Jurkat, Clone E6-1 (cell line): ENCODE measurements at regions not wholly inside any gene's neighbourhood (a gene's known extent, or its start where the extent isn't known, plus 50 kb on each side); places are given as distances from the start of the nearest gene placed in this dataset.

Source experiments
- DNase-seq: peaks from one replicate; pipeline ENCODE4 v3.0.0-alpha.2; 2011; ENCODE audit warnings: low read depth, low spot score
- H3K4me3 ChIP-seq: 2 replicates; pipeline ENCODE4 v1.5.1; 2011; ENCODE audit warnings: mild to moderate bottlenecking, low read length, control low read depth, moderate library complexity

DNA sequence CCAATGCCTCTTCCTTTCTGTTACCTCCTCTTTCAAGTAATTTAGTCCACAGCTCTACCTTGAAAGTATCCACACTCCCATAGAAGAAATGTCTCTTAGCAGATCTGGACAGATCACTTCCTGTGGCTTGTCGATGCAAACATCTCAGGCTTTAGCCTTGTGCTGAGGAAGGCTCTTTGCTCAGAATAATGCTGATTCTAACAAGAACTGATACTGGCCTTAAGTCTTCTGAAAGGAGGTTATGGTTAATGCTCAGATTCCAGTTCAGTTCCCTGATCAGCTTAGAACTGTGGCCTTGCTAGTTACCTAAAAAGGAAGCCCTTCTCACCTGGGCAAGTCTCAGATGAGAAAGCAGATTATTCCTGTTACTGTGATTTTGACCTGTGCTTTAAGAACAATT is 230.1 kb upstream of the FAT4 start:
- no peak for DNase-seq
- no peak overlapping the region for H3K4me3 ChIP-seq

DNA sequence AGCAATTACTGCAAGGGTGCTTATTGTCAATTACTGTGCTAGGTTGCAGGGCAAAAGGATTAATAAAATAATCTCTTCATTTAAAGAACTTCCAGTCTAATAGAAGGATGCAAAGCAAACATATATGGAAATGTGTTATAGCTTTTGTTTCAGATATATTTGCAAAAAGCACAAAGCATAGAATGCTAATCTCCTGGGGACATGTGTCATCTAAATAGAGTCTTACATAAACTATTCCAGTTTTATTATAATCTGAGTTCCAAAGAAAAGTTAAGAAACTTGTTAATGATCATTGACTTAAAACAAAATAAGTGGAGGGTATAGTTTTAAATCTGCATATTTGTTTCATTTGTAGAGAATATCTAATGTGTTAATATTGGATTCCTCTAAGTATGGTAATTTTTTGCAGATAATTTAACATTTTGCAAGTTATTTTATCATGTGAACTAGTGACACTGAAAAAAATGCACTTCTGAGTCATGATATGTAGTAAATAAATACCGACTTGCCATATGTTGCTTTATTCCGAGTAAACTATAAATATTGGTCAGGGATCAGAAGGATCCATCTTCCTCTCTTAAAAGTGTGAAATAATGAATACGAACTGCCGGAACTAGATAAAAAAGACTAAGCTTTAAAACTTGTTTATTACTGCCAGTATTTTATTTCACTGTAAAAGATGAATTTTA is 231.9 kb upstream of the FAT4 start:
- no peak overlapping the region for H3K4me3 ChIP-seq
- DNase-seq: no peak

DNA sequence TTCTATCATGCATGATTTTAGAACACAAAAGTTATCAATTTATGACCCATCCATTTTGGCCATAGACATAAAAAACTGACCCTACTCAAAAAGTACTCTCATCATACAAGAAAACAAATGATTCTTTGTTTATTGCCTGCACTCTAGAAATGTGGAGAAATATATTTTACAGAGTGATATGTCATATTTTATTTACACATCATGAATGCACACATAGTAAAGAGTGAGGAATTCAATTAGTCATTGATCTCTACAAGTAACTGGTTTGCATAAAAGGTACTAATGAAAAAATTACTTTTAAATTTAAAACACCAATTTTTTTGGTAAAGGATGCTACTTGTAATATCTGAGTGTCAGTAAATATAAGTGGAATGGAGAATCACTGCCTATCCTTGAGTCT is 242.5 kb upstream of the FAT4 start:
- DNase-seq: no peak
- H3K4me3 ChIP-seq: no peak overlapping the region

DNA sequence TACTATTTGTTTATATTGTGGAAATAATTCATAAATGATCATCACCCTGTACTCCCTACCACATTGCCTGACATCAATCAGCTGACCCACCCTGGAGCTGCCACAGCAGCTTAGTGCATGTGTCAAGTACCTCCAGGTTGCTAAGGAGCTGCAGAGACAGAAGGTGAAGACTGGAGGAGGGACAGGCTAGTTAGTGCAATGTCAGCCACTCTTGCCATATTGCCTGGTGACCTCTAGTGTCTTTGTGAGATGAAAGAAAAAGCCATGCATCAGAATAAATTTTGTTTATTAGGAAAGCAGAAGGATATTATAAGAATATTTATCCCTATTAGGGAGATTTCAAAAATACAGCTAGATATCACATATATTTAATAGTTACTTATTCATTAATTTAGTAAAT is 243.9 kb upstream of the FAT4 start:
- H3K4me3 ChIP-seq: no peak overlapping the region
- no peak for DNase-seq

DNA sequence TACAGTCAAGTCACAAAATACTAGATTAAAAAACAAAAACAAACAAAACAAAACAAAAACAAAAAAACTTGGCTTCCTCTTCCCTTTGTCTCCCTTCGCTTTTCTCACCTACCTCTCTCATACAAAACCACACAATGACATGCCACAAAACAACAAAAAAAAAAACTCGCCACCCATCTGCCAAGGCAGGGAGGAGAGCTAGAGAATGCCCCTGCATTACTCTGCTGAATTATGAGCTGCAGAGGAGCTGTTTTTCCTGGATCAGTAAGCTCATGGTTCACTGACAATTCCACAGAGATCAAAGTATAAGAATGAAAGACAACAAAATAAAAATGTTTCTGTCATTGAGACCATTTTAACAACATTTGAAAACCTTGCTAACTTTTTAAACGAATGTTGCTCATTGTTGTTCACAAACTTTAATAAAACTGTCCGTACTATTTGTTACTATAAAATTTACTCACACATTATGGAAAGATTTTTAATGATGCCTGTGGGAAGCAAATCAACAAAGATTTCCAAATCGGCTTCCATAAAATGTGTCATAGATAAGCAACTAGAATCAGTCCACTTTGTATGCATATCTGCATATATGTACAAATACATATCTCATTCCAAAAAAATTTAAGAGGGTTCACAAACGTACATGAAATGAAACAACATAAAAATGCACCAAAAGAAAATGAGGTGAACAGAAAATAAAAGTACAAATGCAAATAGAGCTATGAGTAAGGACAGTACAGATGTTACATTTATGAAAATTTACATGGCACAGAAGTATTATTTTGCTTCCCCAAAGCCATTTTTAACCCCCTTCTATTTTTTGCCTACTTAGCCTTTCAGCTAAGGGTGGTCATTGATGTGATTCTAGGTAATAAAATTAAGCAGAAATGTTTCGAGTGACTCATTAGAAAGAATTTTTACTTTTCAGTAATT is 252.4 kb upstream of the FAT4 start:
- no peak for DNase-seq

DNA sequence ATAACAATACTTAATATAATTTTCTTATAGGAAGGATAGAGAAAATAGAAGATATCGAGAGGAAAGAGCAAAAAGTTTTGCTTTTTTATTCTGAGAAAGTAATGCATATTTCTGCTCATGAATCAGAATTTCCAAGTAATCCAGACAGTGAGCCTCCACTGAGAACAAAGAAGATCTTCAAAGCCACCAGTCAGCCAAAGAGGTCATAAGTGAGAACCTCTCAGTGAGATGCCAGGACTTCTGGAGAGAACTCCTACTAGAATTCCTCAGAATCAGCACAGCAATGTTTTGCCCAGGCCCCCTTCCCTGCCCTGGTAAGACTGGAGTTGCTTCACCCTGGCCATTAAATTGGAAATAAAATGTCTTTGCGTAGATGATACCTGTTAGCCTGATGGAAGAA is 254.4 kb upstream of the FAT4 start:
- no peak for DNase-seq

More for the DNA sequence above, 252.4 kb upstream of the FAT4 start:
- H3K4me3 ChIP-seq: no peak overlapping the region

DNA sequence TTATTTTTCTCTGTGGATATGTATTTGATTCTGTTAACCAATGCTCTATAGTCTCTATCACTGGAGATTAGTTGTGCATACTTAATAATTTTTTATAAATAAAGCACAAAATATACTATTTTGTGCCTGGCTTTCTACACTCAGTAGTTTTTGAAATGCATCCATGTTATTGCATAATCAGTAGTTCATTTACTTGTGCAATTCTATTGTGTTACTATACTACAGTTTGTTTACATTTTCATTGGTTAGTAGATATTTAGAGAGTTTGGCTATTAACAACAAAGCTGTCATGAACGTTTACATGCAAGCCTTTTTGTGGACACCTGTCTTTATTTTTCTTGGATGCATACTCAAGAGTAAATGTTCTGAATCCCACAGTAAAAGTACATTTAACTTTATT is 265.0 kb upstream of the FAT4 start:
- DNase-seq: no peak
- H3K4me3 ChIP-seq: no peak overlapping the region

More for the DNA sequence above, 254.4 kb upstream of the FAT4 start:
- H3K4me3 ChIP-seq: no peak overlapping the region

DNA sequence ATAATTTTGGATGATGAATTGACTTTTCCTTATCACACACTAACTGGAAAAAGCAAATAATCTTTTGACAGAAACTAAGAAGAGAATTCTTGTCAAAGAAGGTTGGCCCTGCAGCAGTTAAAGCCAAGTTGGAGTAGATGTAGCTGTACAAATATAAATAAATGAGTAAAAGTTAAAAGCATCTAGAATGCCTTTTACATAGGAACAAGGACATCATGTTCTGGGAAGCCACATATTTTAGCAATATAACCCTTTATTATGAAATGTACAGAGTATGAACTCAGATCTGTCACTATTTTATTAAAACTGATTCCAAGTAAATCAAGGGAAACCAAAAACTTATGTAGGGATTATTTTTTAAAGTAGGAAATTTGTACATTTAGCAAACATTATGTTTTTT is 269.4 kb upstream of the FAT4 start:
- H3K4me3 ChIP-seq: no peak overlapping the region
- no peak for DNase-seq

DNA sequence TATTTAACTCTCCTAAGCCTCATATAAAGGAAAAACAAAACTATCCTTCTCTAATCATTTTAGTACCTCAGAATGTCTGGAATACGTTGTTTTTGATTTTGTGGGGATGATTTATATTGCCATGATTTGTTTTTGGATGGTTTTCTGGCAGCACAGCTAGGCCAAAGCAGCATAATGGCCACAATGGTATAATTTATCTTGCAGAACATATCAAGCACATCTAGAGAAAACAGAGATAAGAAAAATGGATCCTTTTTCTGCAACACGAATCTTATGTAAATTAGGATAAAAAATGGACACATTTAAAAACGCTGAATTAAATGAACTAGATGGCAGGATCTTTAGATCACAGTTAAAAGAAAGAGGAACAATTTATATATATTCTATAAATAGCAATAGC is 269.9 kb upstream of the FAT4 start:
- no peak overlapping the region for H3K4me3 ChIP-seq
- no peak for DNase-seq

DNA sequence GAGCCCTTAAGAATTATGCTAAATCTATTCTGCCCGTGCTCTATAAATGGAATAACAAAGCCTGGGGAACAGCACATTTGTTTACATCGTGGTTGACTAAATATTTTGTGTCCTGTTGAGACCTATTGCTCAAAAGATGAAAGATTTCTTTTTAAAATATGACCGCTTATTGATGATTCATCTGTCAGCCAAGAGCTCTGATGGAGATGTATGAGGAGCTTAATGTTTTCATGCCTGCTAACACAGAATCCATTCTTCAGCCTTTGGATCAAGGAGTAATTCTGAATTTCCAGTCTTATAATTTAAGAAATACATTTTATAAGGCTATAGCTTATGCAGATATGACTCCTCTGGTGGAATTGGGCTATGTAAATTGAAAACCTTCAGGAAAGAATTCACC is 271.3 kb upstream of the FAT4 start:
- no peak for DNase-seq
- no peak overlapping the region for H3K4me3 ChIP-seq

DNA sequence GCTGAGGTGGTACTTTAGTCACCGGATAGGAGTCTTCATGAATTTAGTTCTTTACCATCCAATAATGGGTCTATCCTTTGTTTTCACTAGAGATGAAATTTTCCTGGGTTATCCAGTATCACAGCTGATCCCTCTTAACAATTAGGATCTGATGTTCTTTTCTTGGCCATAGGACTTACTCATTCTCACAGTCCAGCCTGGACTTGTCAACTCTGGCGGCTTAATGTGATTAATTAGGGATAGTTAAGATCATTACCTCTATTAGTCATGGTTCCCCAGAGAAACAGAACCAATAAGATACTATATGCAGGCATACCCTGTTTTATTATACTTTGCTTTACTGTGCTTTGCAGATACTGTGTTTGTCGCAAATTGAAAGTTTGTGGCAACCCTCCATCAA is 272.7 kb upstream of the FAT4 start:
- DNase-seq: no peak
- no peak overlapping the region for H3K4me3 ChIP-seq

DNA sequence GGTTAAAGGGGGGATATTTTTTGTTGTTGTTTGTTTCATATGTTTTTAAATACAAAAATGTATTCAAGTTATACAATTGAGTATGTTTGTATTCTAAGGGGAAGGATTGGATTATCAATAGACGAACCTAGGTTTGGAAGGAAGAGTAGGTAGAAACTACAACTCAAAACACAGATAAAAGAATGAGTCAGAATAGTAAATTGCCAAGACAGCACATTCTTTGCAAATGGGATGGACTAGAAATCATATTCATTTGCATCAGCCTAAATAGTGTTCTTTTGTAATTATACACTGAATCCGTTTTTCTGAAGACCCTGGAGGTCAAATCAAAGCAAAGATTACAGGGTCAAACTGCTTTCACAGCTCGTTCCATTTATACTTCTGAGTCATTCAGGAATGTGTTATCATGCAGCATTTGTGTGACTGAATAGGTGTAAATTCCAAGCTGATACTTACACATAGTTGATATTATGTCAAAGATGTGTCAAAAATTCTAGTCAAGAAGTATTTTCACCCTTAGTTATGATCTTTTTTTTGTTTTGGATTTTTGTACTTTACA is 273.3 kb upstream of the FAT4 start:
- no peak for DNase-seq
- H3K4me3 ChIP-seq: no peak overlapping the region

DNA sequence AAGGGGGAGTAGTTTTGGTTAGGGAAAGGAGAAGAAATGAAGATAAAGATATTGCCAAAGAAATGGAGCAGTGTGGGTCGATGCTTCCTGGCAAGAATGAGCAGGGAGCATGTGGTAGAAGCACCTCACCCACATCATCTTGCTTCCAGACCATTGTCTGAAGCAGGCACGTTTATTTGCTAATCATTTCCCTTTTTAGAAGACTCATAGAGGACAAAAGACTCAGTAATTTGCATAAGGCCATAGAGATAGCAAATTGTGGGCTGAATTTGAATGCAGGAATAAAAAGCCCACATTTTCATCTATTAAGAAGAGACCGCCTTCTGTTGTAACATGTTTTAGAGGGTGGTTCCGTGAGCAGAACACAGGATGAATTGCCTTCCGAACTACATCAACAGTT is 275.2 kb upstream of the FAT4 start:
- H3K4me3 ChIP-seq: no peak overlapping the region
- no peak for DNase-seq

DNA sequence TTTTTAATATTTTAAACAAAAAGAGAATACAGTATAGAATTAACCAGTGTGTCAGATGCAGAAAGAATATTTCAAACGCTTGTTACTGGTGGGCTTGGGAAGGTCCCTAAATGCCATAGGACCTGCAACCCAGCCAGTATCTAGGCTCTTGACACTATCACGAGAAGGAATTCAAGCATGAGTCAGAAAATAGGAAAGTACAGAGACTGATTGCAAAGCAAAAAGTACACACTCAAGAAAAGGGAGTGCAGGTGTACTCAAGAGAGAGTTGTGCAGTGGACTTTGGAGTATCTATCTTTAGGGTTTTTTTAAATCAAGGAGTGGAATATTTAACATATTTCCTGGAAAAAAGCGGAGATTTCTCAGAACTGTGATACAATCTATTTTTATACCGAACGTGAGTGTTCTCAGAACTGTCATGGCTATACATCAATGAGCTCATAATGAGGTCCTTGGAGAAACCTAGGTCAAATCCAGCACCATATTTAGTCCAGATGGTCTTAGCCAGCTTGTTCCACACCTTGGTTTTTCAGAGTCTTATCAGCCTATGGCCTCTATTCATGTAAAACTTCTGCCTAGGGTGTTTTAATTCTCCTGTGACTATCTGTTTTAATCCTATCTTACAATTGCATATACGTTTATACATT is 291.8 kb upstream of the FAT4 start:
- H3K4me3 ChIP-seq: no peak overlapping the region
- no peak for DNase-seq

DNA sequence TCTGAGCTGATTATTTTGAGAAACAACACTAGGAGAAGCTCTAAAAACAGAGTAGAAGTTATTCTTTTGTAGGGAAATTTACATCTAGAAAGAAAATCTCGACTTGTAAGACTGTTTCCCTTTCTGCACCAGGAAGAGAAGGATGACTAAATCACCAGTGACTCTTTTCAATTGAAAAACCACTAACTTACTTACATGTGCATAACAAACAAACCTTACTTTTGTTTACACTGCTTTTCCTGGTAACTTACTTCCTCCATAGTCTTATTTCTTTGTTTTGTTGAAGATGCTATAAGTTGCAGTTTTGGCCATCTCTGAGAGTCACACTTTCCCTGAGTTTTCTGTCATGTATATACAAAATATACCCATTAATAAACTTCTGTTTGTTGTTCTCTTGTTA is 293.6 kb upstream of the FAT4 start:
- no peak for DNase-seq
- no peak overlapping the region for H3K4me3 ChIP-seq

DNA sequence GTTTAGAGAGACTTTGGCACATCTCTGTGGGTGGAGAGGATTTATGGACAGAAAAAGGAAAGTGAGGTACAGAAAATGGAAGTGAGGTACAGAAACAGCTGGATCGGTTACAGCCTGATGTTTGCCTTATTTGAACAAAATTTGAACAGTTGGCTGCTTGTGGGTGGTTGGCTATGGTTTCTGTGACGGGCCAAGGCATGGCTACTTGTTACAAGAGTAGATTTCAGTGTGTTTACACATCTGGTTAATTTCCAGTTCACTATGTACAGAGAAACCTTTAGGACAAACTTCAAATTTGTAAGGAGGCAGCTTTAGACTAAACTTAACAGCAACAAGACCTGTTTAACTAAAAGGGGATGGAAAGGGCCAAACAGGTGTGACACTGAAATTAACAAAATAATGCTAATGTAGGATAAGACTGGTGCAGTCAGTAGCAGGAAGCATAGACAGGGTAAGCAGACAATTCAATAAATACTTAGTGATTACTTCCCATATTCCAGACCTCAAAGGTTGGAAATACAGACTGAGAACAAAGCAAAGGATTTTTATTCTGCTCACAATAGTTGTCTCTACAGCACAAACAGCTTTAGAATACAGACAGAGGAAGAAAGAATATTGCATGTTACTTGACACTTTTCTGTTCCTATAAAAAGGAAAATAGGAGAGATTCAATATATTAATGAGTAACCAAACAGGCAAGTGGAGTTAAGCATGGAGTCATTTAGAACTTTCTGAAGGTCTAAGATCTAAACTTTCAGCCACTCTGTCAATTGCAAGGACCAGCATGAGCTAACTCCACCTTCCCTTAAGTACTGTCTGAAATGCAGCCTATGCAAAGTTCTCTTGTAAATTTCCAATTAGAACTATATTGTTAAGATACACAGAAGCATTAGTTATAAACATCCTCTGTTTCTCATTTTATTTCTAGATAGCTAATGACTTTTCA is 294.4 kb upstream of the FAT4 start:
- DNase-seq: no peak
- H3K4me3 ChIP-seq: no peak overlapping the region

DNA sequence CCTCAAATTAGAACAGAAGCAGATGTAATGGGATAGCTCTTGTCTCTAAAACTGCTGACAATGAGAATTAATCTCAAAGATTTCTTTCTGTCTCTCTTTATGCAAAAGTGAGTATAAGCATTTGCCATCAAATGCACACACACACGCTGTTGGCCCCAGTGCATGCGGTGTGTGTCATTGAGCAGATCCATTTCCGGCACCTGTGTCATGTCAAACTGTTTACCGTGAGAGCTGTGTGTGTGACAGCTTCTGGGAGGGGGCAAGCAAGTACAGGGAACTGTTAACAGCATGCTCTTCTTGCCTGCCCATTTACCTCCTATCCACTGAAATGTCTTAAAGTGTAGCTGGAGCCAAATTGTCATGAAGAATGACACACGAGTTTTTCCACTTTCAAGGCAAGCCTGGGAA is 297.9 kb upstream of the FAT4 start:
- DNase-seq: peak; percentile 34

DNA sequence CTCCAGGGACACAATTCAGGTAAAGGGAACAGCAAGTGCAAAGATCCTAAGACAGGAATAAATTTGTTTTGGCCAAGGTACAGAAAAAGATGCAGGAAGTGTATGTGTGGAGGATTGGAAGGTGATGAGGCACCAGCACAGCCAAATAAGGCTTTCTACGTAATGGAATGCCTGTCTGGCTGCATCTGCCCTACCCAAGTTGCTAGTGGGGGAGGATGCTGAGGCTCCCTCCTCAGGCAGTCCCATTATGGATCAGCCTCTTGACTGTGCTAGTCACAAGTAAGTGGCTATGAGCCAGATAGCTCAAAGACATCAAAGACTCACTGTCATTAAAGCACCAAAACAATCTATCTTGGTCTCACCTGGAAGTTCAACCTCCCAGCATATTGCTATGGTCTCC is 300.9 kb upstream of the FAT4 start:
- H3K4me3 ChIP-seq: no peak overlapping the region
- no peak for DNase-seq

More for the DNA sequence above, 297.9 kb upstream of the FAT4 start:
- H3K4me3 ChIP-seq: no peak overlapping the region

DNA sequence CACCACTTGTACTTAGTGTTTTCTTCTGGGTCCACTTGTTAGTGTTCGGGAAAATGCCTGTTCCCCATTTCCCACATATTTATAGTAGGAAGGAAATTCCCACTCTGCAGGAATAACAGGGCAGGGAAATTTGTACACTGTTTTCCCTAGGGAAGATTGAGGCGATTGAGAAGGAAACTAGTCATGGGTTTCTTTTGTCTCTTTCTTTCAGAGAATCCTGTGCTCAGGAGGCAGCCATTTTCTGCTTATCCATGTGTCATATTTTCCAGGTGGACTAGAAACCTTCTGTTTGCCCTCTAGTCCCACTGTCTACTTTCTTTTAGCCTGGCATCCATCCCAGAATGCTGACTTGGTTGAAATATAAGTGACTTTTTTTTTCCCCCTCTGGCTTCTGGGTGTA is 299.1 kb upstream of the ANKRD50 start:
- DNase-seq: no peak
- H3K4me3 ChIP-seq: no peak overlapping the region
